B cell (primary cell): ENCODE measurements at regions not wholly inside any gene's neighbourhood (a gene's known extent, or its start where the extent isn't known, plus 50 kb on each side); places are given as distances from the start of the nearest gene placed in this dataset.

ENCODE experiments used
- ATAC-seq: fragments of 200-7000 bp; cut with Tn5 transposase; one replicate; pipeline ENCODE4 v1.10.0; 2021; ENCODE audit warnings: low read depth, mild to moderate bottlenecking, moderate number of reproducible peaks, moderate library complexity
- CTCF ChIA-PET: fragments of 350-600 bp; sonication (Branson Sonifier 250); formaldehyde crosslinking; loops from one replicate; lab custom pipeline; 2021; ENCODE audit warnings: antibody characterized with exemption, inconsistent platforms; lab: Charles Lee
- POLR2A ChIA-PET: fragments of 350-600 bp; sonication (Branson Sonifier 250); formaldehyde crosslinking; loops from one replicate; lab custom pipeline; 2021; ENCODE audit warnings: antibody characterized with exemption; lab: Charles Lee
- DNase-seq: peaks from one replicate; pipeline ENCODE4 v3.0.0; 2013
- H2AFZ ChIP-seq: 2 replicates; pipeline ENCODE4 v1.6.1; 2012; ENCODE audit warnings: mild to moderate bottlenecking, low read depth, low read length; ENCODE audit not compliant: insufficient read depth, poor library complexity, severe bottlenecking
- H3K27ac ChIP-seq, 2 donors: 1 replicate in 1 of 2; 2 replicates in 1 of 2; pipeline ENCODE4 v1.5.1; 2012 to 2013; ENCODE audit warnings: low read length in 2 of 2, mild to moderate bottlenecking in 2 of 2, moderate library complexity in 1 of 2
- H3K27me3 ChIP-seq, 4 experiments: fragments of 200-600 bp in 1 of 4; sonication (generic) in 1 of 4; replicated peaks in 1 of 4; 1 replicate in 2 of 4; 2 replicates in 2 of 4; pipeline versions ENCODE4 v1.6.1 to v1.7.0; 2013 to 2016; ENCODE audit warnings: low read length in 3 of 4, mild to moderate bottlenecking in 2 of 4, mixed read lengths in 1 of 4, moderate library complexity in 1 of 4; ENCODE audit not compliant: insufficient read depth in 4 of 4, control insufficient read depth in 3 of 4; ENCODE audit errors: control extremely low read depth in 1 of 4
- H3K36me3 ChIP-seq, 2 experiments: replicated peaks in 1 of 2; 1 replicate in 1 of 2; 2 replicates in 1 of 2; pipeline versions ENCODE4 v1.6.1 to v1.7.1; 2013; ENCODE audit warnings: low read length in 1 of 2; ENCODE audit not compliant: insufficient read depth in 2 of 2, control insufficient read depth in 1 of 2; ENCODE audit errors: control extremely low read depth in 1 of 2, extremely low read depth in 1 of 2
- H3K4me1 ChIP-seq, 2 donors: fragments of 200-600 bp in 1 of 2; sonication (generic) in 1 of 2; 1 replicate in 1 of 2; 2 replicates in 1 of 2; pipeline versions ENCODE4 v1.5.1 to v1.6.1; 2013 to 2017; ENCODE audit warnings: low read length in 2 of 2; ENCODE audit not compliant: control insufficient read depth in 2 of 2, insufficient read depth in 2 of 2
- H3K4me2 ChIP-seq: replicated peaks from 2 replicates; pipeline ENCODE3; 2012; ENCODE audit warnings: mild to moderate bottlenecking, low read depth, low read length; ENCODE audit not compliant: poor library complexity, severe bottlenecking
- H3K4me3 ChIP-seq, 5 experiments: fragments of 200-600 bp in 1 of 5; sonication (generic) in 1 of 5; 1 replicate in 3 of 5; 2 replicates in 2 of 5; pipeline versions ENCODE4 v1.5.1 to v1.7.0; 2011 to 2016; ENCODE audit warnings: low read length in 4 of 5, mild to moderate bottlenecking in 4 of 5, low read depth in 2 of 5, control low read depth in 1 of 5, moderate library complexity in 1 of 5; ENCODE audit not compliant: insufficient read depth in 1 of 5; ENCODE audit errors: control extremely low read depth in 1 of 5, extremely low read depth in 1 of 5
- H3K79me2 ChIP-seq: fragments of 200-600 bp; sonication (generic); one replicate; pipeline ENCODE4 v1.6.0; 2016; ENCODE audit warnings: low read length; ENCODE audit not compliant: control insufficient read depth, insufficient read depth
- H3K9ac ChIP-seq: fragments of 200-600 bp; sonication (generic); 2 replicates; pipeline ENCODE4 v1.6.1; 2017; ENCODE audit warnings: mild to moderate bottlenecking, low read length, moderate library complexity
- H3K9me3 ChIP-seq, 3 donors: one replicate each; pipeline versions ENCODE4 v1.6.1 to v1.7.1; 2013; ENCODE audit warnings: low read length in 2 of 3; ENCODE audit not compliant: control insufficient read depth in 2 of 3, insufficient read depth in 1 of 3; ENCODE audit errors: control extremely low read depth in 1 of 3
- H4K20me1 ChIP-seq: 2 replicates; pipeline ENCODE4 v1.6.0; 2012; ENCODE audit warnings: mild to moderate bottlenecking, low read length; ENCODE audit not compliant: insufficient read depth, control insufficient read depth, poor library complexity, severe bottlenecking
- H3K27ac Mint-ChIP-seq: one replicate; pipeline ENCODE4 v1.8.0; 2021; ENCODE audit warnings: mixed read lengths
- H3K27me3 Mint-ChIP-seq: one replicate; pipeline ENCODE4 v1.8.0; 2021; ENCODE audit warnings: mixed read lengths
- H3K4me1 Mint-ChIP-seq: one replicate; pipeline ENCODE4 v1.8.0; 2021; ENCODE audit warnings: mixed read lengths
- H3K4me3 Mint-ChIP-seq: one replicate; pipeline ENCODE4 v1.8.0; 2021; ENCODE audit warnings: mixed read lengths
- H3K9me3 Mint-ChIP-seq: one replicate; pipeline ENCODE4 v1.8.0; 2022; ENCODE audit warnings: mixed read lengths; ENCODE audit not compliant: insufficient read depth
- CTCF ChIP-seq: fragments of 200-600 bp; IDR thresholded peaks from one replicate; pipeline ENCODE4 v1.8.0; 2022; ENCODE audit warnings: antibody characterized with exemption, mild to moderate bottlenecking
- EZH2 ChIP-seq: IDR thresholded peaks from 2 replicates; pipeline ENCODE4 v1.6.1; 2012; ENCODE audit warnings: borderline replicate concordance, low read depth, mild to moderate bottlenecking, moderate library complexity, low read length; ENCODE audit not compliant: insufficient read depth, poor library complexity, severe bottlenecking
- WGBS: methylation state at CpG from one replicate; pipeline ENCODE4 v1.1.5; 2013; ENCODE audit warnings: missing lambda C conversion rate; ENCODE audit not compliant: insufficient coverage; 5-methylcytosine and 5-hydroxymethylcytosine counted together
- intact Hi-C: fragments of 100-400 bp; cut with micrococcal nuclease; formaldehyde crosslinking; loops from one replicate; pipeline ENCODE4 v1.10.0; 2022

DNA sequence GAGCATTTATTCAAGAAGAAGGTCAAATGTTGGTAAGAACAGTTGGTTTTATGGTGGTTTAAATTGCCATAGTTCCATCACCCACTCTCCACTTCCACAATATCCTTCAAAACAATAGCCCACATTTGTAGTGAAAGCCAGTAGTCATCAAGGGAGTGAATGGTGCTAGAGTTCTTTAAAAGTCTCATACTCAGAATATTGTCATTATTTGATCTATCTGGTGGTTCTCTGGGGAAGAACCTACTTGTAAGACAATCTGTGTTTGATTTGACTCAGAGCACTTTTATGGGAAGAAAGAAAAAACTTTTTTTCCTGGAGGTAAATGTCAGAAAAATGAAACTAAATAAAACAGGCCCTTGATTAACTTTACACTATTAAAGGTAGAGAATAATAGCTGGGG, 893.8 kb downstream of the QKI start:
- TF ChIP-seq EZH2 (no peak), CTCF (no peak)
- Mint-ChIP-seq H3K9me3 (peaks cover 3% of the 10 kb centered on the region), H3K4me3 (no peak overlapping the region), H3K27ac (no peak overlapping the region), H3K27me3 (no peaks in the 10 kb centered on the region), H3K4me1 (no peaks in the 10 kb centered on the region)
- H3K79me2 ChIP-seq = no peaks in the 10 kb centered on the region
- H3K27me3 ChIP-seq = no peaks in the 10 kb centered on the region
- no peak overlapping the region for H3K4me2 ChIP-seq
- ChIA-PET CTCF (no interaction called here), POLR2A (no interaction called here)
- no peak overlapping the region for H3K27ac ChIP-seq
- no peak overlapping the region for H3K4me3 ChIP-seq
- no peak for DNase-seq
- intact Hi-C loops = no loop called here
- H4K20me1 ChIP-seq = no peaks in the 10 kb centered on the region
- no peak overlapping the region for H3K9ac ChIP-seq
- H3K36me3 ChIP-seq = no peaks in the 10 kb centered on the region
- H3K9me3 ChIP-seq = peaks cover 0 to 4% (median 0%) of the 10 kb centered on the region in 3 donors
- H2AFZ ChIP-seq = no peak overlapping the region
- no peaks in the 10 kb centered on the region for H3K4me1 ChIP-seq
- ATAC-seq = no peak

DNA sequence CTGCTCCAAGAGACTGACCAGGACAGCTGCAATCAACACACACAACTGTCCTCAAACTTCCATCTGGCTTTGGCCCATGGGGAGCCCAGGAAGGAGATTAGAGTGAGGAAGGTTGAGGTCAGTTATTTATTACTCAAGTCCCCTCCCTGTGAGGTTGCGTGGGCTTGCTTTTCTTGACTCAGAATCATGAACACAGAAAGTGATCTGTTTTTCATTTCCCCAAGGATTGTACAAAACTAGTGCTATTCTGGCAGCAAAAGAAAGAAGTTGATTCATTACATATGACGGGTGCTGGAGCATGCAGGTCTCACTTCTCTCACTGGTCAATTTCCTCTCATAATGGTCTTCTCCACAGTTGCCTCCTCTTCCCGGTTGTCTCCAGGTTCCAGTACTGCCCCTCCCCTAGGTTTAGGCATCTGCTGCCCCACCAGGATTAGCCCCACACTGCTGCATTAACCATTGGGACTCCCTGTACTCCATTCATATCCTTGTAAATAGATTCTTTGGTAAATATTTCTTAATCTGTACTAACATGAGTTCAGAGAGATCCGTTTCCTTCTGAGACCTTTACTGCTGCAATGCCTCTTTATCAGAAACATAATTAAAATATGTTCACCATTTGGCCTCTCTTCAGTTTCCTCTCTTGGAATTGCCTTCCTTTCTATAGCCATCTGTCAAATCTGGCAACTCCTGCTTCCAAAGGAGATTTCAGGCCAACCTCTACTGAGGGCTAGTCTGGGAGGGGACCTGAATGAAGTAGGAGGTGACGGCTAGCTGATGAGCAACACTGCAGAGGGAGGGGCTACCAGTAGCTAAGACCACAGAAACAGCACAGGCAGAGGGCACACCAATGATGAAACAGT, 888.8 kb downstream of the QKI start:
- DNase-seq (no peak), ATAC-seq (no peak)
- ChIA-PET POLR2A (no interaction called here), CTCF (no interaction called here)
- H3K27ac Mint-ChIP-seq = no peak overlapping the region
- WGBS = 78% methylated on average over 5 of the region's 5 CpGs
- H2AFZ ChIP-seq = no peak overlapping the region
- no peaks in the 10 kb centered on the region for H4K20me1 ChIP-seq
- no peaks in the 10 kb centered on the region for H3K27me3 Mint-ChIP-seq
- H3K9me3 ChIP-seq = peaks cover 0 to 4% (median 0%) of the 10 kb centered on the region in 3 donors
- H3K4me2 ChIP-seq = no peak overlapping the region
- no peak overlapping the region for H3K4me3 ChIP-seq
- H3K79me2 ChIP-seq = no peaks in the 10 kb centered on the region
- intact Hi-C loops = no loop called here
- TF ChIP-seq EZH2 (no peak), CTCF (no peak)
- H3K9me3 Mint-ChIP-seq = no peaks in the 10 kb centered on the region
- no peak overlapping the region for H3K4me3 Mint-ChIP-seq
- no peaks in the 10 kb centered on the region for H3K27me3 ChIP-seq
- no peak overlapping the region for H3K27ac ChIP-seq
- H3K9ac ChIP-seq = no peak overlapping the region
- H3K4me1 ChIP-seq = no peaks in the 10 kb centered on the region
- no peaks in the 10 kb centered on the region for H3K36me3 ChIP-seq
- no peaks in the 10 kb centered on the region for H3K4me1 Mint-ChIP-seq
